ENCODE measurements at regions not wholly inside any gene's neighbourhood (a gene's known extent, or its start where the extent isn't known, plus 50 kb on each side); places are given as distances from the start of the nearest gene placed in this dataset.

DNA sequence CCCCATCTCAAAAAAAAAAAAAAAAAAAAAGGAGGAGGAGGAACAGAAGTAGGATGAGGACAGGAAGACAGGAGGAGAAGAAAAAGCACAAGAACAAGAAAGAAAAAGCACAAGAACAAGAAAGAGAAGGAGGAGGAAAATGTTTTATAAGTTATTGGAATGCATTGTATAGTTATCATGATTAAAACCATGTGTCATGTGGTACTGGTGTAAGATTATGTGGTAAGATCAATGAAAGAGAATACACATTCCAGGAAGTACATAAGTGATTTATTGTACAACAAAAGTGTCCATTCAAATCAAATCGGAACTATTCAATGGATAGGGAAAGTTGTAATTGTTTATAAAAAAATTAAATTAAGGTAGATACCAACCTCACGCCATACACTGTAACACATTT lies 167.7 kb downstream of the MZT1 start:
- TF ChIP-seq CTCF (IDR thresholded peaks at IDR 0.05) (no peak), POLR2A (IDR thresholded peaks at IDR 0.05) (no peak)

All from sigmoid colon (tissue), 3 donors.